Activated naive CD4-positive, alpha-beta T cell treated with anti-CD3 and anti-CD28 coated beads, Interleukin-2, amount 50 U/mL, for 24 hours (primary cell): ENCODE measurements at regions not wholly inside any gene's neighbourhood (a gene's known extent, or its start where the extent isn't known, plus 50 kb on each side); places are given as distances from the start of the nearest gene placed in this dataset.

Source experiments
- H3K27ac Mint-ChIP-seq: one replicate; pipeline ENCODE4 v1.8.0; 2021; ENCODE audit warnings: mild to moderate bottlenecking, mixed read lengths
- H3K27me3 Mint-ChIP-seq: one replicate; pipeline ENCODE4 v1.8.0; 2021; ENCODE audit warnings: mixed read lengths
- H3K36me3 Mint-ChIP-seq: one replicate; pipeline ENCODE4 v1.8.0; 2021; ENCODE audit warnings: mixed read lengths
- H3K4me1 Mint-ChIP-seq: one replicate; pipeline ENCODE4 v1.8.0; 2021; ENCODE audit warnings: mixed read lengths
- H3K4me3 Mint-ChIP-seq: one replicate; pipeline ENCODE4 v1.8.0; 2021; ENCODE audit warnings: mild to moderate bottlenecking, mixed read lengths
- H3K9me3 Mint-ChIP-seq: one replicate; pipeline ENCODE4 v1.8.0; 2021; ENCODE audit warnings: mixed read lengths

- no peaks in the 10 kb centered on the region for H3K9me3 Mint-ChIP-seq
- H3K27ac Mint-ChIP-seq, result no peak overlapping the region
- H3K27me3 Mint-ChIP-seq, result no peaks in the 10 kb centered on the region
- no peaks in the 10 kb centered on the region for H3K4me1 Mint-ChIP-seq
- H3K4me3 Mint-ChIP-seq, result no peak overlapping the region
- H3K36me3 Mint-ChIP-seq, result no peaks in the 10 kb centered on the region
These were observed 203.8 kb downstream of the RPLP1 start for GRCh38 chr15:69656271-69657030.

GRCh38 chr15:69657626-69658025 is 205.0 kb downstream of the RPLP1 start:
- no peak overlapping the region for H3K27ac Mint-ChIP-seq
- H3K4me1 Mint-ChIP-seq, result no peaks in the 10 kb centered on the region
- H3K36me3 Mint-ChIP-seq, result no peaks in the 10 kb centered on the region
- H3K27me3 Mint-ChIP-seq, result no peaks in the 10 kb centered on the region
- H3K9me3 Mint-ChIP-seq, result no peaks in the 10 kb centered on the region
- no peak overlapping the region for H3K4me3 Mint-ChIP-seq

- no peaks in the 10 kb centered on the region for H3K4me1 Mint-ChIP-seq
- no peaks in the 10 kb centered on the region for H3K27me3 Mint-ChIP-seq
- no peaks in the 10 kb centered on the region for H3K9me3 Mint-ChIP-seq
- H3K27ac Mint-ChIP-seq, result no peak overlapping the region
- H3K4me3 Mint-ChIP-seq, result no peak overlapping the region
- no peaks in the 10 kb centered on the region for H3K36me3 Mint-ChIP-seq
These were observed 205.9 kb downstream of the RPLP1 start for GRCh38 chr15:69658411-69658945.

DNA sequence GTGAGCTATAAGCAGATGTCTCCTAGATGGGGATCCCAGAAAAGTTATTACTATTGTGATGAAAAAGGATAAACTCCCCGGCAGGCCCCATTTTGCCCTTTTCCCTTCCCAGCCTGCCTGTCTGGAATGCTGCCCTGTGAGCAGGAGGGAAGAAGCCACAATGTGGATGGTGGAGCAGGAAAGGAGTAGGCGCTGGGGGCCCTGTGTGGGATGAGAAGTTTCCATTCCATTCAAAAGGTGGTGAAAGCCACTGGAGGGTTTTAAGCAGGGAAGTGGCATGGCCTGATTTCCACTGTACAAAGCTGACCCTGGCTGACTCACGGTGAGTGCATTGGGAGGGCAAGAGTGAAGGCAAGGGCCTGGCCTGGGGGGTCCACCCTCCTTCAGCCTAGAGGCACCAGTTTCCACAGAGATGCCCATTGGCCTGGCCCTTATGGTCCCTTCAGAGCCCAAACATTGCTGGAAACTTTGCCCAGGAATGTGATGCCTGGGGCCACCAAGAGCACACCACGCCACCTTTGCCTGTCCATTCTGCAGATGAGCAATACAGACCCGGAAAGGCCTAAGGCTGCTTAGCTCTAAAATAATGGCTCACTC is 206.9 kb downstream of the RPLP1 start:
- H3K4me3 Mint-ChIP-seq, result no peak overlapping the region
- no peaks in the 10 kb centered on the region for H3K4me1 Mint-ChIP-seq
- no peaks in the 10 kb centered on the region for H3K27me3 Mint-ChIP-seq
- no peaks in the 10 kb centered on the region for H3K36me3 Mint-ChIP-seq
- H3K9me3 Mint-ChIP-seq, result no peaks in the 10 kb centered on the region
- no peak overlapping the region for H3K27ac Mint-ChIP-seq

DNA sequence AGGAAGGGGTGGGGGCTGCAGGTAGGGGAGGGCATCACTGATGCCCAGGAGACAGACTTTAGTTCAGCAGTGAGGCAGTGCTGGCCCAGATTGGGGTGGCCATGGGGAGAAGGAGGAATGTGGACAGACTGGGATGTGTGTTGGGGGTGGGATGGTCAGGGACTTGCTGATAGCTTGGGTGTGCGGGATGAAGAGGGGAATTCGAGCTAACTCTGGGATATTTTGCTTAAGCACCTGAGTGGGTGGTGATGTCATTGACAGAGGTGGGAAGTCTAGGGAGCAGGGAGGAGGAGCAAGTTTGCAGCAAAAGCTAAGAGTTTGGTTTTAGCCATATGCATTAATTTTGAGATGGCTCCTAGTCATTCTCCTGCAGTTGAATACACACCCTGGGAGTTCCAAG is 207.5 kb downstream of the RPLP1 start:
- Mint-ChIP-seq H3K9me3 (no peaks in the 10 kb centered on the region), H3K4me1 (peaks cover 1% of the 10 kb centered on the region), H3K36me3 (no peaks in the 10 kb centered on the region), H3K4me3 (no peak overlapping the region), H3K27ac (no peak overlapping the region), H3K27me3 (no peaks in the 10 kb centered on the region)

GRCh38 chr15:69660658-69661405 is 208.2 kb downstream of the RPLP1 start:
- Mint-ChIP-seq H3K27ac (no peak overlapping the region), H3K36me3 (no peaks in the 10 kb centered on the region), H3K27me3 (no peaks in the 10 kb centered on the region), H3K4me1 (peaks cover 5% of the 10 kb centered on the region), H3K4me3 (no peak overlapping the region), H3K9me3 (no peaks in the 10 kb centered on the region)

DNA sequence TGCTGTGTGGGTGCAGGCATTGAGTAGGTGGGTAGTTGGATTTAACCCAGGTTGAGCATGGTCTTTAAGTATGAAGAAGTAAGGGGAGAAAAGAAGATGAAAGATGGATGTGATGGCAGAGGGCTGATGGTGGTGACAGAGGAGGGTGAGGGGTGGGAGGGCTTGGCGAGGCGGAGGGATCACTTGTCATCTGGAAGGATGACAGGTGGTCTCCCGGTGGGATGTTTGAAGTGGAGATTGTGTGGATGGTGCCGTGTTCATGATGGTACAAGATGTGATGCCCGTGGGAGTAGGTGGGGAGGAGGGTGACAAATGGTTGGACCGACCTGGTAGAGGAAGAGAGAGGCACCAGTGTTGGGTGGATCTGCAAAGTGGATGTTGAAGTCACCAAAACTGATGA is 208.8 kb downstream of the RPLP1 start:
- Mint-ChIP-seq H3K4me3 (no peak overlapping the region), H3K9me3 (no peaks in the 10 kb centered on the region), H3K4me1 (peaks cover 6% of the 10 kb centered on the region), H3K27me3 (no peaks in the 10 kb centered on the region), H3K27ac (no peak overlapping the region), H3K36me3 (no peaks in the 10 kb centered on the region)

GRCh38 chr15:69661871-69662644 is 209.4 kb downstream of the RPLP1 start:
- no peaks in the 10 kb centered on the region for H3K9me3 Mint-ChIP-seq
- no peak overlapping the region for H3K4me3 Mint-ChIP-seq
- no peak overlapping the region for H3K27ac Mint-ChIP-seq
- no peaks in the 10 kb centered on the region for H3K27me3 Mint-ChIP-seq
- H3K36me3 Mint-ChIP-seq, result no peaks in the 10 kb centered on the region
- peaks cover 9% of the 10 kb centered on the region for H3K4me1 Mint-ChIP-seq

GRCh38 chr15:69662645-69663000 is 210.0 kb downstream of the RPLP1 start:
- Mint-ChIP-seq H3K36me3 (no peaks in the 10 kb centered on the region), H3K4me1 (peaks cover 9% of the 10 kb centered on the region), H3K9me3 (no peaks in the 10 kb centered on the region), H3K27ac (no peak overlapping the region), H3K4me3 (no peak overlapping the region), H3K27me3 (no peaks in the 10 kb centered on the region)

DNA sequence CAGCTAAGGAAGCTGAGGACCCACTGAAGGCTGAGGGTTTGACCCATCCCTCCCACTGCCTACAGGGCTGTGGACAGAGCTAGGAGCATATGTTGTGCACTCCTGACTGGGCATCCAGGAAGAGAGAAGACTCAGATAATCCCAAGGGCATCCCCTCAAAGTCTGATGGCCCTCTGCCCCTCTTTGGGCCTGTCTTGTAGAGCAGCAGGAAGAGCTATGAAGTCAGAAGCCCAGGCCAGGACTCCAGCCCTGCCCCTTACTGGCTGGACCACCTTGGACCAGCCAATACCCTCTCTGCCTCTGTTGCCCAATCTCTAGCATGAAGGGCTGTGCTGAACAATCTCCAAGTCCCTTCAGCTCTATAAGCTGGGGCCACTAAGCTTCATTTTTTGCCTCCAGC is 210.8 kb downstream of the RPLP1 start:
- Mint-ChIP-seq H3K4me3 (no peak overlapping the region), H3K27me3 (no peaks in the 10 kb centered on the region), H3K27ac (peak overlapping the region; percentile 9), H3K4me1 (peaks cover 15% of the 10 kb centered on the region), H3K9me3 (no peaks in the 10 kb centered on the region), H3K36me3 (no peaks in the 10 kb centered on the region)

DNA sequence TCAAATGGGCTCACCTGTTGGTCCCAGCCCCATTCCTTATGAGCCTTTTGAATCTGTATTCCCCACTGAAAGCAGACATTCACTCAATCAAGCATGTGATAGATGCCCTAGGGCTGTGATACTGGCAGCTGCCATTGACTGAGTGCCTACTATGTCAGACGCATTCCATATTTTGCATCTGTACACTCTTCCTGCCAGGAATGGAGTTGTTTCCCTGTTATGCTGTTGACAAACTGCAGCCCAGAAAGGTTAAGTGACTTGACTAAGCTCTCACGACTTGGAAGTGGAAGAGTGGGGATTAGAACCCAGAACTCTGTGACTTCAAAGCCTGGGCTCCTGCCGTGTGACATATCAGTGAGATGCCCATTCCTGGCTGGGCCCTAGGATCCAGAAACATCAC is 211.4 kb downstream of the RPLP1 start:
- Mint-ChIP-seq H3K9me3 (no peaks in the 10 kb centered on the region), H3K36me3 (no peaks in the 10 kb centered on the region), H3K4me1 (peaks cover 20% of the 10 kb centered on the region), H3K27me3 (no peaks in the 10 kb centered on the region), H3K4me3 (no peak overlapping the region), H3K27ac (no peak overlapping the region)

DNA sequence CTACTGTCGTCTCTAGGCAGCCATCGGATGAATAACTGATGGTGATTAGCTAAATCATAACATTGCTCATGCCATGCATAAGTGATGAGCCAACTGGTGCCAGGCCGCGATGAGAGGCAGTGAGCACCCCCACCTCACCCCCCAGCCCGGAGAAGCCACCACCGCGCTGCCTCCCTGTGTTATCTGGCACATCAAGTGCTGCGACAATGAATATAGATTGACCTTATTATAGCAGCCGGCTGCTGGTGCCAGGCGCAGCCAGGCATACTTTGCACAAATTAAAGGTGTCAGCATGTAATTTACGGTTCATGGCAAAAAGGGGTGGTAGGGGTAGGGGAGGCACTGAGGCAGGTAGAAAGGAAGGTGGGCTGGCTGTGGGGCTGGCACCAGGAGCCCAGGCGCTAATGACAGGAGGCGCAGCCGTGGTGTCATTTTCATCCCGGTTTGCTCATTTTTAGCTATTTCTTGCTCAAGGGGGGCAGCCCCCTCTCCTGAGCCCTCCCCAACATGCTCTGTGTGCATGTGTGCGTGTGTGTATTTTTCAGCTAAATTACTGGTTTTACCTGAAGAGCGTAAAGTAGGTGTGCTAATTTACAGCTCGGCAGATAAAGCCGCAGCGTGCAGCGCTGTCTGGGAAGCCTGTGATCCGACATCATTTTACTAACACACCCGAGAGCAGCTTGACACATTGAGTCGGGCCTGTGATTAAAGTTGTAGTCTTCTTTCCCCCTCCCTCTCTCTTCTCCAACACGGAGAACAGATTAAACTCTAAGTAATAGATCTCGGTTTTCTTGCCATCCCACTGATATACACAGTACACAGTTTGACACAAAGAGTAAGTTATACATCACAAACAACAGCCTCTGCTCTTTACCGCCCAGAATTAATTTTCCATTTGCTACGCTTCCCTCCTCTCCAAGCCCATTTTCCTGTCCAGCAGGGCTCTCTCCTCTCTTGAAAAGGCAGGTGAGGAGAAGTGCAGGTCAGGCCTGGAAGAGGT is 212.3 kb downstream of the RPLP1 start:
- H3K27ac Mint-ChIP-seq, result no peak overlapping the region
- no peaks in the 10 kb centered on the region for H3K36me3 Mint-ChIP-seq
- peaks cover 29% of the 10 kb centered on the region for H3K4me1 Mint-ChIP-seq
- H3K9me3 Mint-ChIP-seq, result no peaks in the 10 kb centered on the region
- H3K4me3 Mint-ChIP-seq, result no peak overlapping the region
- H3K27me3 Mint-ChIP-seq, result no peaks in the 10 kb centered on the region

DNA sequence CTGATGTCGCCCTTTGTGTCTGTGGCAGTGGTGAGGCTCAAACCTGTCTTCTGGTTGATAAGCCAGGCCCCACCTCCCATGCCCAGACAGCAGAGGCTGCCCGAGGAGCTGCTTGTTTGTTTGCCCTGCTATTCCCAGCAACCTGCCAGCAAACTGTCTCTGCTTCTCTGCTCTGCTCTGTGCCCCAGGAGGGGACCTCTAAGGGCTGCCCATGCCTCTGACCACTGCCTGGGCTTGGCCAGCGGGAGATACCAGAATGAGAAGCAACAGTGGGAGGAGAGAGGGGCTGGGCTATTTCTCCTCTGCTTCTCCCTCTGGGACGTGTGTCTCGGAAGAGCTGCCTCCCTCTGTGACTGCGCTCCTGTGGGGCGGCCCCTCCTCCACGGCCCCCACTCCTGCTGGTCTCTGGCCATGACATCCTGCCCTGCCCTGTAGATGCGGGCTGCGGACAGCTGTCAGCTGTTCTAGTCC is 213.1 kb downstream of the RPLP1 start:
- Mint-ChIP-seq H3K27ac (no peak overlapping the region), H3K9me3 (no peaks in the 10 kb centered on the region), H3K4me3 (no peak overlapping the region), H3K27me3 (no peaks in the 10 kb centered on the region), H3K4me1 (peaks cover 29% of the 10 kb centered on the region), H3K36me3 (no peaks in the 10 kb centered on the region)

- no peak overlapping the region for H3K4me3 Mint-ChIP-seq
- no peaks in the 10 kb centered on the region for H3K9me3 Mint-ChIP-seq
- H3K27me3 Mint-ChIP-seq, result no peaks in the 10 kb centered on the region
- H3K36me3 Mint-ChIP-seq, result no peaks in the 10 kb centered on the region
- peak overlapping the region; percentile 53 for H3K27ac Mint-ChIP-seq
- H3K4me1 Mint-ChIP-seq, result peaks cover 29% of the 10 kb centered on the region
These were observed 213.8 kb downstream of the RPLP1 start for GRCh38 chr15:69666441-69666882.
